Neural progenitor cell (in vitro differentiated cells): ENCODE measurements at regions not wholly inside any gene's neighbourhood (a gene's known extent, or its start where the extent isn't known, plus 50 kb on each side); places are given as distances from the start of the nearest gene placed in this dataset.
"Not testable (repeated sequence)": the region's sequence is repeated elsewhere in the genome, so short reads cannot be mapped to it uniquely, and the experiment has no call there.

Source experiments
- CTCF ChIP-seq: fragments of 200-600 bp; sonication (generic); IDR thresholded peaks from 2 replicates; pipeline ENCODE4 v1.5.1; 2017; ENCODE audit warnings: antibody characterized with exemption, mild to moderate bottlenecking
- EZH2 ChIP-seq: fragments of 200-600 bp; sonication (generic); IDR thresholded peaks from 2 replicates; pipeline ENCODE4 v1.6.1; 2017; ENCODE audit warnings: antibody characterized with exemption, mild to moderate bottlenecking, moderate library complexity

GRCh38 chr3:147059500-147059899 is 346.8 kb downstream of the ZIC4 start:
- TF ChIP-seq CTCF, EZH2: not testable (repeated sequence)
